ENCODE measurements at regions not wholly inside any gene's neighbourhood (a gene's known extent, or its start where the extent isn't known, plus 50 kb on each side); places are given as distances from the start of the nearest gene placed in this dataset.

DNA sequence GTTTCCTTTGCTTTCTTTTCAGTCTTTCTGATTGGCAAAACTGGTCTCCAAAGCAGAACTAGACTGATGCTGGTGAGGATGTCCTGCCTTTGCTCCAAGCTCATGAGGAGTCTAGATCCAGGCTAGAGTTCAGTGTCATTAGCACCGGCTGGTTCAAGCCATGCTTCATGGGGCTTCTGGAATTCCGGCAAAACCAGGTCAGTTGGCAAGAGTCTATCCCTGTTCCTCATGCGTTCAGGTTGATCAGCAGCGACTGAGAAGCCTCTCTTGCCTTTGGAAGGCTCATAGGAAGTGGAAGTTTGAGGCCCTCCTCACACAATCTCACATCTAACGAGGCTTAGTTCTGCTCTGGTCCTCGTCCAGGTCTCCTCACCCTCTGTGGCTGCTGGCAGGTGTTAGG is 194.3 kb downstream of the HS3ST3A1 start:
- Histone ChIP-seq H2AK5ac (ENCODE audit: insufficient read length, low read length) (no peak overlapping the region), H3K79me2 (ENCODE audit: insufficient read depth, low read length) (no peaks in the 10 kb centered on the region), H3K14ac (ENCODE audit: insufficient read depth, low read length) (no peak overlapping the region), H4K91ac (ENCODE audit: insufficient read length, low read depth, low read length) (no peak overlapping the region), H4K8ac (replicated peaks; ENCODE audit: insufficient read length, low read depth, low read length) (no peak overlapping the region), H2AFZ (ENCODE audit: low read length) (no peak overlapping the region), H4K5ac (ENCODE audit: insufficient read length, low read depth, low read length) (no peak overlapping the region), H3K4me2 (ENCODE audit: insufficient read depth, insufficient read length, low read length) (no peak overlapping the region), H2BK15ac (ENCODE audit: low read depth, low read length) (no peak overlapping the region), H3K4me1 (ENCODE audit: insufficient read depth, low read length) (peaks cover 4% of the 10 kb centered on the region; the same call in 1 of the 2 replicates), H3K9ac (ENCODE audit: extremely low read depth, insufficient read length, low read length) (no peak overlapping the region), H3K9me3 (ENCODE audit: control insufficient read depth, low read depth, low read length) (no peaks in the 10 kb centered on the region), H2BK5ac (ENCODE audit: insufficient read length, low read length) (no peak overlapping the region), H3K23ac (ENCODE audit: insufficient read length, low read depth, low read length) (no peak overlapping the region), H4K20me1 (ENCODE audit: control insufficient read depth, insufficient read depth, insufficient read length) (no peaks in the 10 kb centered on the region), H3K27me3 (ENCODE audit: insufficient read depth, low read length) (no peaks in the 10 kb centered on the region), H3K56ac (ENCODE audit: insufficient read length, low read depth, low read length) (no peak overlapping the region), H2BK120ac (ENCODE audit: low read depth, low read length, poor library complexity, severe bottlenecking) (no peak overlapping the region), H3K23me2 (ENCODE audit: insufficient read length, low read depth, low read length, poor library complexity, severe bottlenecking) (no peaks in the 10 kb centered on the region), H3K27ac (ENCODE audit: insufficient read length, low read depth, low read length) (no peak overlapping the region), H3K79me1 (ENCODE audit: insufficient read depth, low read depth, low read length, poor library complexity, severe bottlenecking) (no peaks in the 10 kb centered on the region), H2BK12ac (ENCODE audit: insufficient read length, low read depth, low read length) (no peak overlapping the region), H3K4ac (ENCODE audit: low read depth, low read length) (no peak overlapping the region), H3K18ac (ENCODE audit: insufficient read length, low read depth, low read length) (no peak overlapping the region), H2BK20ac (ENCODE audit: low read depth, low read length, poor library complexity, severe bottlenecking) (no peak overlapping the region), H3T11ph (ENCODE audit: low read length) (no peak overlapping the region)
- no peaks in the 10 kb centered on the region for H3K27me3 Mint-ChIP-seq (ENCODE audit: low read depth)
- H3K36me3 Mint-ChIP-seq (ENCODE audit: insufficient read depth in 1 of 3, low read depth in 3 of 3), result no peaks in the 10 kb centered on the region
- H3K4me1 Mint-ChIP-seq, result peaks cover 14% of the 10 kb centered on the region in 2 experiments
- no peak overlapping the region for H3K27ac Mint-ChIP-seq
- TF ChIP-seq, protein P1, sequence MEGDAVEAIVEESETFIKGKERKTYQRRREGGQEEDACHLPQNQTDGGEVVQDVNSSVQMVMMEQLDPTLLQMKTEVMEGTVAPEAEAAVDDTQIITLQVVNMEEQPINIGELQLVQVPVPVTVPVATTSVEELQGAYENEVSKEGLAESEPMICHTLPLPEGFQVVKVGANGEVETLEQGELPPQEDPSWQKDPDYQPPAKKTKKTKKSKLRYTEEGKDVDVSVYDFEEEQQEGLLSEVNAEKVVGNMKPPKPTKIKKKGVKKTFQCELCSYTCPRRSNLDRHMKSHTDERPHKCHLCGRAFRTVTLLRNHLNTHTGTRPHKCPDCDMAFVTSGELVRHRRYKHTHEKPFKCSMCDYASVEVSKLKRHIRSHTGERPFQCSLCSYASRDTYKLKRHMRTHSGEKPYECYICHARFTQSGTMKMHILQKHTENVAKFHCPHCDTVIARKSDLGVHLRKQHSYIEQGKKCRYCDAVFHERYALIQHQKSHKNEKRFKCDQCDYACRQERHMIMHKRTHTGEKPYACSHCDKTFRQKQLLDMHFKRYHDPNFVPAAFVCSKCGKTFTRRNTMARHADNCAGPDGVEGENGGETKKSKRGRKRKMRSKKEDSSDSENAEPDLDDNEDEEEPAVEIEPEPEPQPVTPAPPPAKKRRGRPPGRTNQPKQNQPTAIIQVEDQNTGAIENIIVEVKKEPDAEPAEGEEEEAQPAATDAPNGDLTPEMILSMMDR (conservative IDR thresholded peaks at IDR 0.05), result no peak
- no peak overlapping the region for H3K4me3 Mint-ChIP-seq
- no CpG with 5 or more reads among the region's 6 CpGs for WGBS (ENCODE audit: extremely low coverage, insufficient read length, low lambda C conversion rate)
- peaks cover 0 to 2% of the 10 kb centered on the region in 2 experiments; a peak in 1 of 5 replicates for H3K9me3 Mint-ChIP-seq
- no peak for DNase-seq

Measured in H9 (cell line).